ENCODE measurements at regions not wholly inside any gene's neighbourhood (a gene's known extent, or its start where the extent isn't known, plus 50 kb on each side); places are given as distances from the start of the nearest gene placed in this dataset.

DNA sequence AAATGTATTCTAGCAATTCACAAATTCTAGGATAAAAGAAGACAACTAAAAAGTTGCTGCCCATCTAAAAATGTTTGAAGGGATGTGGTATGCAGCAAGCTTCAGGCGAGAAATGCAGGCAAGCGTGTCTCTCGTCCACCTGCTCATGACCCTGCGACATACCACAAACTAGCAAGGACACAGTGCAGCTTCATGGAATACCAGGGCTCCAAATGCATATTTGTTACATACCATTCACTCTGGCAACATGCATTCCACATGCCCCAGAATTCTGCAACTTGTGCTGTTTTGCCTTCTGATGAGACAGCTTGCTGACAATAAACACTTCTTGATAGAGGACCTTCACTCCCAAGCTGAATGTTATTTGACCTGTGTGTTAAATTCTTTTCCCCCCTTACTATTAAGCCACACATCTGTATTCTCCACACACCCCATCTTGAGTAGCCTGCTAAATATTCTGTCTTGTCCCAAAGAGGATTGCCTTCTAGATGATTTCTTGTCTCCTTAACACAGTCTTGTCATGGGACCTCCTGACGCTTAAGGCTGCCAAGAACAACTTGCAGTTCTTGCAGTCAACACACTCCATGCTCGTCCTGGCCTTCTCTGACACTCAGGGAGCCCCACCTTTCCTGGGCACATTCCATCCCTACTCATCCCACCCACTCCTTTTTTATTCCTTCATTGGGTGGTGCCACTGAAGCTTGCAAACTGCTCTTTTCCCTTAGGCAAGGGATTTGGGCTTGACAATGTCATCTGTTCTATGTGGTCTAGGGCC is 340.5 kb downstream of the PIK3R1 start:
- TF ChIP-seq MIER3 (CRISPR knock-in tag; IDR thresholded peaks at IDR 0.05; ENCODE audit: borderline replicate concordance): no peak
- no peak for TF ChIP-seq ZFP82 (CRISPR knock-in tag; IDR thresholded peaks at IDR 0.05; ENCODE audit: borderline replicate concordance)
- TF ChIP-seq SP5 (CRISPR knock-in tag; IDR thresholded peaks at IDR 0.05; ENCODE audit: borderline replicate concordance, low read depth): no peak
- no peak for TF ChIP-seq ZNF713 (CRISPR knock-in tag; IDR thresholded peaks at IDR 0.05)
- TF ChIP-seq ZNF331 (CRISPR knock-in tag; IDR thresholded peaks at IDR 0.05): no peak
- TF ChIP-seq, protein P1, sequence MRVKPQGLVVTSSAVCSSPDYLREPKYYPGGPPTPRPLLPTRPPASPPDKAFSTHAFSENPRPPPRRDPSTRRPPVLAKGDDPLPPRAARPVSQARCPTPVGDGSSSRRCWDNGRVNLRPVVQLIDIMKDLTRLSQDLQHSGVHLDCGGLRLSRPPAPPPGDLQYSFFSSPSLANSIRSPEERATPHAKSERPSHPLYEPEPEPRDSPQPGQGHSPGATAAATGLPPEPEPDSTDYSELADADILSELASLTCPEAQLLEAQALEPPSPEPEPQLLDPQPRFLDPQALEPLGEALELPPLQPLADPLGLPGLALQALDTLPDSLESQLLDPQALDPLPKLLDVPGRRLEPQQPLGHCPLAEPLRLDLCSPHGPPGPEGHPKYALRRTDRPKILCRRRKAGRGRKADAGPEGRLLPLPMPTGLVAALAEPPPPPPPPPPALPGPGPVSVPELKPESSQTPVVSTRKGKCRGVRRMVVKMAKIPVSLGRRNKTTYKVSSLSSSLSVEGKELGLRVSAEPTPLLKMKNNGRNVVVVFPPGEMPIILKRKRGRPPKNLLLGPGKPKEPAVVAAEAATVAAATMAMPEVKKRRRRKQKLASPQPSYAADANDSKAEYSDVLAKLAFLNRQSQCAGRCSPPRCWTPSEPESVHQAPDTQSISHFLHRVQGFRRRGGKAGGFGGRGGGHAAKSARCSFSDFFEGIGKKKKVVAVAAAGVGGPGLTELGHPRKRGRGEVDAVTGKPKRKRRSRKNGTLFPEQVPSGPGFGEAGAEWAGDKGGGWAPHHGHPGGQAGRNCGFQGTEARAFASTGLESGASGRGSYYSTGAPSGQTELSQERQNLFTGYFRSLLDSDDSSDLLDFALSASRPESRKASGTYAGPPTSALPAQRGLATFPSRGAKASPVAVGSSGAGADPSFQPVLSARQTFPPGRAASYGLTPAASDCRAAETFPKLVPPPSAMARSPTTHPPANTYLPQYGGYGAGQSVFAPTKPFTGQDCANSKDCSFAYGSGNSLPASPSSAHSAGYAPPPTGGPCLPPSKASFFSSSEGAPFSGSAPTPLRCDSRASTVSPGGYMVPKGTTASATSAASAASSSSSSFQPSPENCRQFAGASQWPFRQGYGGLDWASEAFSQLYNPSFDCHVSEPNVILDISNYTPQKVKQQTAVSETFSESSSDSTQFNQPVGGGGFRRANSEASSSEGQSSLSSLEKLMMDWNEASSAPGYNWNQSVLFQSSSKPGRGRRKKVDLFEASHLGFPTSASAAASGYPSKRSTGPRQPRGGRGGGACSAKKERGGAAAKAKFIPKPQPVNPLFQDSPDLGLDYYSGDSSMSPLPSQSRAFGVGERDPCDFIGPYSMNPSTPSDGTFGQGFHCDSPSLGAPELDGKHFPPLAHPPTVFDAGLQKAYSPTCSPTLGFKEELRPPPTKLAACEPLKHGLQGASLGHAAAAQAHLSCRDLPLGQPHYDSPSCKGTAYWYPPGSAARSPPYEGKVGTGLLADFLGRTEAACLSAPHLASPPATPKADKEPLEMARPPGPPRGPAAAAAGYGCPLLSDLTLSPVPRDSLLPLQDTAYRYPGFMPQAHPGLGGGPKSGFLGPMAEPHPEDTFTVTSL (CRISPR knock-in tag; IDR thresholded peaks at IDR 0.05; ENCODE audit: borderline replicate concordance): no peak
- Histone ChIP-seq H3K36me3 (replicated peaks in 1 of 2; ENCODE audit: control insufficient read depth in 1 of 2, insufficient read depth in 2 of 2, low read length in 2 of 2) (no peaks in the 10 kb centered on the region), H3K4me1 (ENCODE audit: insufficient read depth, low read length) (no peaks in the 10 kb centered on the region), H4K20me1 (ENCODE audit: insufficient read depth, low read length) (no peaks in the 10 kb centered on the region), H3K79me2 (ENCODE audit: insufficient read depth, low read length) (no peaks in the 10 kb centered on the region), H3K4me2 (ENCODE audit: low read depth, low read length) (no peak overlapping the region), H3K9me3 (ENCODE audit: low read length) (peaks cover 12% of the 10 kb centered on the region), H3K27ac (ENCODE audit: extremely low read length, insufficient read depth, low read length) (no peak overlapping the region), H3K27me3 (ENCODE audit: control insufficient read depth in 1 of 2, insufficient read depth in 2 of 2, low read length in 2 of 2) (no peaks in the 10 kb centered on the region; a peak in 1 of 5 replicates), H3K4me3 (replicated peaks in 1 of 3; ENCODE audit: insufficient read depth in 1 of 3, low read depth in 2 of 3, low read length in 3 of 3) (no peak overlapping the region), H2AFZ (ENCODE audit: low read length) (no peak overlapping the region), H3K9ac (ENCODE audit: insufficient read depth, low read depth, low read length) (no peak overlapping the region)
- WGBS (ENCODE audit: low lambda C conversion rate): 43% methylated on average over 6 of the region's 6 CpGs
- no peak for ATAC-seq
- CTCF ChIA-PET (ENCODE audit: low intra/inter-chr PET ratio, low total read pairs): no interaction called here
- POLR2A ChIA-PET: no interaction called here
- no peak for FAIRE-seq
- in situ Hi-C loops (cut with HindIII; ENCODE audit: extremely low pct_ligation_motif_present, low pct_unique_long_range_greater_than_20kb): no loop called here
- no peak for DNase-seq (ENCODE audit: low spot score)
- intact Hi-C loops (cut with micrococcal nuclease; ENCODE audit: unreplicated experiment): no loop called here
- BruUV-seq (replicated peaks): no TSS peak

Data from HepG2 (cell line).